CD14-positive monocyte (primary cell): ENCODE measurements at regions not wholly inside any gene's neighbourhood (a gene's known extent, or its start where the extent isn't known, plus 50 kb on each side); places are given as distances from the start of the nearest gene placed in this dataset.

Source experiments
- DNase-seq, 3 donors: peaks; one replicate each; pipeline ENCODE4 v3.0.0-alpha.2; 2011 to 2022
- H2AFZ ChIP-seq: 2 replicates; pipeline ENCODE4 v1.6.0; 2012; ENCODE audit warnings: mild to moderate bottlenecking, low read depth, low read length, inconsistent platforms; ENCODE audit not compliant: insufficient read depth, poor library complexity, severe bottlenecking
- H3K27ac ChIP-seq, 2 donors: 1 replicate in 1 of 2; 2 replicates in 1 of 2; pipeline ENCODE4 v1.5.1; 2012 to 2013; ENCODE audit warnings: low read length in 2 of 2, control low read depth in 1 of 2, inconsistent platforms in 1 of 2, low read depth in 1 of 2, mild to moderate bottlenecking in 1 of 2
- H3K27me3 ChIP-seq, 2 donors: one replicate each; pipeline versions ENCODE4 v1.6.0 to v1.6.1; 2011 to 2013; ENCODE audit warnings: low read length in 2 of 2; ENCODE audit not compliant: control insufficient read depth in 2 of 2, insufficient read depth in 2 of 2
- H3K36me3 ChIP-seq, 2 donors: replicated peaks in 1 of 2; 1 replicate in 1 of 2; 2 replicates in 1 of 2; pipeline versions ENCODE4 v1.5.1 to v1.6.1; 2012 to 2013; ENCODE audit warnings: low read length in 2 of 2, control low read depth in 1 of 2, inconsistent platforms in 1 of 2, mild to moderate bottlenecking in 1 of 2; ENCODE audit not compliant: insufficient read depth in 2 of 2, control insufficient read depth in 1 of 2
- H3K4me1 ChIP-seq, 2 donors: 1 replicate in 1 of 2; 2 replicates in 1 of 2; pipeline versions ENCODE4 v1.5.1 to v1.6.1; 2012 to 2013; ENCODE audit warnings: low read length in 2 of 2, control low read depth in 1 of 2, inconsistent platforms in 1 of 2, mild to moderate bottlenecking in 1 of 2, moderate library complexity in 1 of 2; ENCODE audit not compliant: insufficient read depth in 2 of 2, control insufficient read depth in 1 of 2
- H3K4me2 ChIP-seq: replicated peaks from 2 replicates; pipeline ENCODE3; 2012; ENCODE audit warnings: low read length, moderate library complexity, mild to moderate bottlenecking; ENCODE audit not compliant: poor library complexity, severe bottlenecking; ENCODE audit errors: extremely low read depth
- H3K4me3 ChIP-seq, 3 experiments: fragments of 200-600 bp in 1 of 3; sonication (generic) in 1 of 3; replicated peaks in 1 of 3; 1 replicate in 2 of 3; 2 replicates in 1 of 3; pipeline ENCODE4 v1.5.1; 2011 to 2013; ENCODE audit warnings: low read length in 3 of 3, mild to moderate bottlenecking in 3 of 3, control low read depth in 2 of 3, low read depth in 2 of 3, inconsistent platforms in 1 of 3, moderate library complexity in 1 of 3
- H3K79me2 ChIP-seq: 2 replicates; pipeline ENCODE4 v1.6.0; 2012; ENCODE audit warnings: mild to moderate bottlenecking, control low read depth, inconsistent platforms, low read length, moderate library complexity; ENCODE audit not compliant: insufficient read depth
- H3K9ac ChIP-seq: 2 replicates; pipeline ENCODE4 v1.6.0; 2017; ENCODE audit warnings: low read length, mild to moderate bottlenecking; ENCODE audit not compliant: insufficient read depth, poor library complexity, severe bottlenecking
- H3K9me3 ChIP-seq, 2 donors: replicated peaks in 1 of 2; 1 replicate in 1 of 2; 2 replicates in 1 of 2; pipeline versions ENCODE4 v1.5.1 to v1.6.1; 2012 to 2013; ENCODE audit warnings: low read length in 2 of 2, control low read depth in 1 of 2; ENCODE audit not compliant: control insufficient read depth in 1 of 2, insufficient read depth in 1 of 2
- H4K20me1 ChIP-seq: 2 replicates; pipeline ENCODE4 v1.6.0; 2012; ENCODE audit warnings: mild to moderate bottlenecking, low read length, control low read depth, moderate library complexity; ENCODE audit not compliant: insufficient read depth
- H3K27ac Mint-ChIP-seq, 7 donors: one replicate each; pipeline ENCODE4 v1.8.0; 2020; ENCODE audit warnings: mild to moderate bottlenecking in 7 of 7, mixed read lengths in 7 of 7, moderate library complexity in 6 of 7, inconsistent platforms in 2 of 7
- H3K27me3 Mint-ChIP-seq, 3 donors: one replicate each; pipeline ENCODE4 v1.8.0; 2021 to 2022; ENCODE audit warnings: low read depth in 3 of 3, mild to moderate bottlenecking in 3 of 3, mixed read lengths in 3 of 3, moderate library complexity in 3 of 3, inconsistent platforms in 1 of 3
- H3K36me3 Mint-ChIP-seq, 2 donors: one replicate each; pipeline ENCODE4 v1.8.0; 2020; ENCODE audit warnings: mixed read lengths in 2 of 2, inconsistent platforms in 1 of 2, mild to moderate bottlenecking in 1 of 2
- H3K4me1 Mint-ChIP-seq: one replicate; pipeline ENCODE4 v1.8.0; 2020; ENCODE audit warnings: mild to moderate bottlenecking, mixed read lengths
- H3K4me3 Mint-ChIP-seq, 2 donors: one replicate each; pipeline ENCODE4 v1.8.0; 2020; ENCODE audit warnings: mild to moderate bottlenecking in 2 of 2, mixed read lengths in 2 of 2, moderate library complexity in 1 of 2
- H3K9me3 Mint-ChIP-seq, 7 donors: one replicate each; pipeline ENCODE4 v1.8.0; 2020 to 2022; ENCODE audit warnings: mixed read lengths in 7 of 7, mild to moderate bottlenecking in 6 of 7, moderate library complexity in 6 of 7, inconsistent platforms in 2 of 7
- CTCF ChIP-seq: fragments of 200-600 bp; IDR thresholded peaks from one replicate; pipeline ENCODE4 v1.8.0; 2022; ENCODE audit warnings: antibody characterized with exemption, mild to moderate bottlenecking
- WGBS: methylation state at CpG from one replicate; pipeline ENCODE4 v1.1.5; 2013; ENCODE audit warnings: missing lambda C conversion rate; ENCODE audit not compliant: insufficient coverage; 5-methylcytosine and 5-hydroxymethylcytosine counted together
- intact Hi-C, 2 donors: fragments of 100-400 bp; cut with micrococcal nuclease; formaldehyde crosslinking; loops; one replicate each; pipeline versions ENCODE4 v1.15.0 to v1.15.1; 2023

DNA sequence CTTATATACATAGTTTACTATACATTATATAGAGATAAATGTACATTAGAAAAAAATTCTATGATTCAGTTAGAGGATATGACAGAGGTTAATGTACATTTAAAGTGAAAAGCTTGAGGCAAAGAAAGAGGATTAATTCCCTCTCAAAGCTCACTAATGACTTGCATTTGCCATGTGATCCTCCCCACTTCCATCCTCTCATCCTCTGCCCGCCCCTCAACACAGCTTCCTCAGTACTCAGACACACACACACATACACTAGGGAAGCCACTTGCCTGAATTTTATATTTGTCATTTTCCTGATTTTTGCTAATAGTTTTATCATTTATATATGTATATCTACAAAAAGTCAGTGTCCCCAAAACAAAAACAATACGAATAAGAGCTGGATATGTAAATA, 764.5 kb downstream of the EFNA5 start:
- WGBS = no CpG with 5 or more reads among the region's 2 CpGs

GRCh38 chr5:106894964-106895363, 775.8 kb downstream of the EFNA5 start:
- H3K27me3 ChIP-seq = no peaks in the 10 kb centered on the region
- H3K27ac ChIP-seq = no peak overlapping the region
- H3K9ac ChIP-seq = no peak overlapping the region
- Mint-ChIP-seq H3K36me3 (no peaks in the 10 kb centered on the region), H3K4me3 (peak overlapping the region in 1 of 2 donors; percentile 65), H3K27ac (peak overlapping the region in 3 of 7 donors; percentile 31 to 76 (median 35)), H3K9me3 (peaks cover 0 to 3% (median 0%) of the 10 kb centered on the region in 7 donors), H3K27me3 (peaks cover 0 to 1% (median 0%) of the 10 kb centered on the region in 3 donors), H3K4me1 (peaks cover 21% of the 10 kb centered on the region)
- no peaks in the 10 kb centered on the region for H3K36me3 ChIP-seq
- WGBS = no CpG with 5 or more reads among the region's 2 CpGs
- no peaks in the 10 kb centered on the region for H4K20me1 ChIP-seq
- no peaks in the 10 kb centered on the region for H3K9me3 ChIP-seq
- peak; percentile 32 to 84 (median 80) for DNase-seq
- H3K4me1 ChIP-seq = peaks cover 11 to 20% of the 10 kb centered on the region in 2 donors
- intact Hi-C loops = no loop called here
- H3K4me3 ChIP-seq = no peak overlapping the region
- H3K4me2 ChIP-seq = no peak overlapping the region
- H2AFZ ChIP-seq = no peak overlapping the region
- H3K79me2 ChIP-seq = no peaks in the 10 kb centered on the region
- no peak for TF ChIP-seq CTCF

More for the DNA sequence above, 764.5 kb downstream of the EFNA5 start:
- no peak overlapping the region for H3K4me2 ChIP-seq
- intact Hi-C loops = no loop called here
- H3K9me3 Mint-ChIP-seq = peaks cover 0 to 9% (median 2%) of the 10 kb centered on the region in 7 donors
- H3K36me3 ChIP-seq = no peaks in the 10 kb centered on the region
- no peaks in the 10 kb centered on the region for H3K79me2 ChIP-seq
- no peak overlapping the region for H2AFZ ChIP-seq
- H3K4me1 ChIP-seq = no peaks in the 10 kb centered on the region
- H3K27me3 ChIP-seq = no peaks in the 10 kb centered on the region
- no peaks in the 10 kb centered on the region for H4K20me1 ChIP-seq
- H3K4me3 Mint-ChIP-seq = no peak overlapping the region
- peaks cover 0 to 6% (median 5%) of the 10 kb centered on the region in 3 donors for H3K27me3 Mint-ChIP-seq
- H3K4me1 Mint-ChIP-seq = no peaks in the 10 kb centered on the region
- H3K9me3 ChIP-seq = no peaks in the 10 kb centered on the region
- no peak for TF ChIP-seq CTCF
- H3K36me3 Mint-ChIP-seq = no peaks in the 10 kb centered on the region
- H3K27ac Mint-ChIP-seq = peak overlapping the region in 1 of 7 donors; percentile 68
- H3K9ac ChIP-seq = no peak overlapping the region
- no peak overlapping the region for H3K27ac ChIP-seq
- no peak for DNase-seq
- no peak overlapping the region for H3K4me3 ChIP-seq
